ENCODE measurements at regions not wholly inside any gene's neighbourhood (a gene's known extent, or its start where the extent isn't known, plus 50 kb on each side); places are given as distances from the start of the nearest gene placed in this dataset.

GRCh38 chr7:119270045-119270464, 1002.9 kb upstream of the KCND2 start:
- H3K27ac ChIP-seq, result no peak overlapping the region
- no peaks in the 10 kb centered on the region for H3K36me3 ChIP-seq
- no peak overlapping the region for H3K4me3 ChIP-seq (ENCODE audit: low read depth in 1 of 2, low read length in 1 of 2)
- no peaks in the 10 kb centered on the region for H3K4me1 ChIP-seq (ENCODE audit: control insufficient read depth in 1 of 2, insufficient read depth in 1 of 2, low read depth in 1 of 2, low read length in 1 of 2)
- H3K9me3 ChIP-seq, result no peaks in the 10 kb centered on the region
- H3K27me3 ChIP-seq, result no peaks in the 10 kb centered on the region
- TF ChIP-seq, protein P1, sequence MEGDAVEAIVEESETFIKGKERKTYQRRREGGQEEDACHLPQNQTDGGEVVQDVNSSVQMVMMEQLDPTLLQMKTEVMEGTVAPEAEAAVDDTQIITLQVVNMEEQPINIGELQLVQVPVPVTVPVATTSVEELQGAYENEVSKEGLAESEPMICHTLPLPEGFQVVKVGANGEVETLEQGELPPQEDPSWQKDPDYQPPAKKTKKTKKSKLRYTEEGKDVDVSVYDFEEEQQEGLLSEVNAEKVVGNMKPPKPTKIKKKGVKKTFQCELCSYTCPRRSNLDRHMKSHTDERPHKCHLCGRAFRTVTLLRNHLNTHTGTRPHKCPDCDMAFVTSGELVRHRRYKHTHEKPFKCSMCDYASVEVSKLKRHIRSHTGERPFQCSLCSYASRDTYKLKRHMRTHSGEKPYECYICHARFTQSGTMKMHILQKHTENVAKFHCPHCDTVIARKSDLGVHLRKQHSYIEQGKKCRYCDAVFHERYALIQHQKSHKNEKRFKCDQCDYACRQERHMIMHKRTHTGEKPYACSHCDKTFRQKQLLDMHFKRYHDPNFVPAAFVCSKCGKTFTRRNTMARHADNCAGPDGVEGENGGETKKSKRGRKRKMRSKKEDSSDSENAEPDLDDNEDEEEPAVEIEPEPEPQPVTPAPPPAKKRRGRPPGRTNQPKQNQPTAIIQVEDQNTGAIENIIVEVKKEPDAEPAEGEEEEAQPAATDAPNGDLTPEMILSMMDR (IDR thresholded peaks at IDR 0.05), result no peak

DNA sequence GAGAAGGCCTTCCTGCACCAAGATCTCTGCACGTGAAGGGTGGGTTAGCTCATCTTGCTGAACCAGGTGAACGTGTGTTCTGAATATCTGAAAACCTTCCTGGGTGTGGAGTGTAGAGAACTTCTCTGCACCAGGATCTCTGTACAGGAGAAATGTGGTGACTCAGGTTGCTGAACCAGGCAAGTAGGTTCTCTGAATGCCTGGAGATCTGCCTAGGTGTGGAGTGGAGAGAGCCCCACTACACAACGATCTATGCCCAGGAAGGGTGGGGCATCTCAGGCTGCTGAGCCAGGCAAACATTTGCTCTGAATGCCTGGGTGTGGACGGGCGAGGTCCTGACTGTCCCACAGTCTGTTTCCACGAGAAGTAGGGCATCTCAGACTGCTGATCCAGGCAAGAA, 1002.3 kb upstream of the KCND2 start:
- TF ChIP-seq, protein P1 (IDR thresholded peaks at IDR 0.05), result no peak
- no peak overlapping the region for H3K4me3 ChIP-seq (ENCODE audit: low read depth in 1 of 2, low read length in 1 of 2)
- H3K27ac ChIP-seq, result no peak overlapping the region

DNA sequence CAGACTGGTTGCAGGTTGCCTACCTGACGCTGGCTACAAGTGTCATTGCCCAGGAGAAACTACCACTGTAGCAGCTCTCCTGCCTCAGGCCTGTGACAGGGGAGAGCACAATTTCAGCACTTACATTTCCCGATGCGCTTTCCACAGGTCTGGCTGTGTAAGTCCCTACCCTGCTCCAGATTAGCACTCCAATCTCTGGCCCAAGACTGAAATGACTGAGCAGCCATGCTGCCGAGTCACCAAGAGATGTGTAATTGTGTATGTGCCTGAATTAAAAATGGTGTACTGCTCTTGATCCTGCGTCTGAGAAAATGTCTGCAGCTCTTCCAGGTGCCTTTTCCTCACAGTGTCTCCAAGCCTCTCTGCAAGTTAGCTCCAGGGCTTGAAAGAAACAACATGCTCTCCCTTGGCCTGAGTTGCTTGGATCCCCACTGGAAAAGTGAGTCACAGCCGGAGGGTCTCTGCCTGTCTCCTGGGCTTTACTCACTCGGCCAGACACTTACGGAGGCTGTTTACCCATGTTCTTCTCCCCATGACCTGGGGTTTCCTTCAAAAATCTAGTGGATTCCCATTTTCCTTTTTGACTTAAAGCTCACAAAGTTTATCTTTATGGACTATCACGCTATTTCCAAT, 1001.7 kb upstream of the KCND2 start:
- H3K4me3 ChIP-seq (ENCODE audit: low read depth in 1 of 2, low read length in 1 of 2), result no peak overlapping the region
- H3K9me3 ChIP-seq, result no peaks in the 10 kb centered on the region
- H3K27me3 ChIP-seq, result no peaks in the 10 kb centered on the region
- H3K36me3 ChIP-seq, result no peaks in the 10 kb centered on the region
- no peak overlapping the region for H3K27ac ChIP-seq
- no peaks in the 10 kb centered on the region for H3K4me1 ChIP-seq (ENCODE audit: control insufficient read depth in 1 of 2, insufficient read depth in 1 of 2, low read depth in 1 of 2, low read length in 1 of 2)
- TF ChIP-seq, protein P1 (IDR thresholded peaks at IDR 0.05), result no peak

More for the DNA sequence above, 1002.3 kb upstream of the KCND2 start:
- Histone ChIP-seq H3K9me3 (no peaks in the 10 kb centered on the region), H3K4me1 (ENCODE audit: control insufficient read depth in 1 of 2, insufficient read depth in 1 of 2, low read depth in 1 of 2, low read length in 1 of 2) (no peaks in the 10 kb centered on the region), H3K36me3 (no peaks in the 10 kb centered on the region), H3K27me3 (no peaks in the 10 kb centered on the region)

DNA sequence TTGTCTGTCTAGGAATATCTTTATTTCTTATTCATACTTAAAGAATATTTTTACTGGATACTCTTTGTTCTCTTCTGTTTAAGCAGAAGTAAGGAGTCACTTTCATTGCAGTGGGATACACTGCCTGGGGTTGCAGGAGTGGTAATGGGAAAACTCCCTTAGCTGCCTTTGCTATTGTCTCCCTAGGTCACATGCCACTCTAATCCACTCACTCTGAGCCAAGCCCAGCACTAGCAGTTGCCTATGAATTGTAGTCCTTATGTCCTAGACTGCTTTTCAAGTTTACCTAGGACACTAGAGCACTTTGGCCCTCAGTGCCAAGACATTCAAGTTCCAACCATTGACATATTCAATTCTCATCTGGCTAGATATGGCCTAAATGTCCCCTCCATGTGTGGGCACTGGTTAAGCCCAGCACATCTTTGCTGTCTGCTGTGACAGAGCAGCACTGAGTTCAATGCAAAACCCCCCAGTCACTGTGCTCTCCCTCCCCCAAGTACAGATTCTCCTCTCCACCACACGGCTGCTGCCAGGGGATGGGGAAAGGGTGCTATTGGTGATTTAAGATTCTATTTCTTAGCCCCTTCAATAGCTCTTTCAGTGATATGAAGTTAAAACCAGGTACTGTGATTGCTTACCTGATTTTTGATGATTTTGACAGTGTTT, 991.7 kb upstream of the KCND2 start:
- Histone ChIP-seq H3K36me3 (no peaks in the 10 kb centered on the region), H3K4me3 (ENCODE audit: low read depth in 1 of 2, low read length in 1 of 2) (no peak overlapping the region), H3K27ac (no peak overlapping the region), H3K4me1 (ENCODE audit: control insufficient read depth in 1 of 2, insufficient read depth in 1 of 2, low read depth in 1 of 2, low read length in 1 of 2) (no peaks in the 10 kb centered on the region), H3K27me3 (no peaks in the 10 kb centered on the region), H3K9me3 (no peaks in the 10 kb centered on the region)
- TF ChIP-seq, protein P1 (IDR thresholded peaks at IDR 0.05), result no peak

- Histone ChIP-seq H3K36me3 (no peaks in the 10 kb centered on the region), H3K4me3 (ENCODE audit: low read depth in 1 of 2, low read length in 1 of 2) (no peak overlapping the region), H3K27ac (no peak overlapping the region), H3K4me1 (ENCODE audit: control insufficient read depth in 1 of 2, insufficient read depth in 1 of 2, low read depth in 1 of 2, low read length in 1 of 2) (no peaks in the 10 kb centered on the region), H3K9me3 (no peaks in the 10 kb centered on the region), H3K27me3 (no peaks in the 10 kb centered on the region)
- TF ChIP-seq, protein P1 (IDR thresholded peaks at IDR 0.05), result no peak
These were observed 989.6 kb upstream of the KCND2 start for GRCh38 chr7:119283353-119283752.

Data from neutrophil (primary cell).